Sigmoid colon (tissue), 6 donors: ENCODE measurements at regions not wholly inside any gene's neighbourhood (a gene's known extent, or its start where the extent isn't known, plus 50 kb on each side); places are given as distances from the start of the nearest gene placed in this dataset.

Experiments used
- DNase-seq: peaks from one replicate; pipeline ENCODE4 v3.0.0-alpha.2; 2019
- H3K27ac ChIP-seq, 4 donors: fragments of 200-600 bp; sonication (generic); one replicate each; pipeline ENCODE4 v1.5.1; 2016 to 2019; ENCODE audit warnings: mild to moderate bottlenecking in 1 of 4
- H3K27me3 ChIP-seq, 3 donors: fragments of 200-600 bp; sonication (generic); one replicate each; pipeline ENCODE4 v1.5.1; 2019; ENCODE audit warnings: mild to moderate bottlenecking in 1 of 3
- H3K36me3 ChIP-seq, 4 donors: fragments of 200-600 bp; sonication (generic); one replicate each; pipeline ENCODE4 v1.5.1; 2016 to 2019
- H3K4me1 ChIP-seq, 4 donors: fragments of 200-600 bp; sonication (generic); one replicate each; pipeline ENCODE4 v1.5.1; 2017 to 2019
- H3K4me3 ChIP-seq, 4 donors: fragments of 200-600 bp; sonication (generic); one replicate each; pipeline ENCODE4 v1.5.1; 2017 to 2019; ENCODE audit warnings: mild to moderate bottlenecking in 2 of 4, moderate library complexity in 1 of 4
- H3K9me3 ChIP-seq, 4 donors: fragments of 200-600 bp in 3 of 4; sonication (generic) in 3 of 4; one replicate each; pipeline versions ENCODE4 v1.5.1 to v1.6.1; 2013 to 2019
- CTCF ChIP-seq, 4 experiments: fragments of 450-650 bp in 3 of 4; fragments of 200-600 bp in 1 of 4; IDR thresholded peaks; one replicate each; pipeline ENCODE4 v1.5.1; 2016 to 2019; ENCODE audit warnings: antibody characterized with exemption in 4 of 4, mild to moderate bottlenecking in 3 of 4, moderate library complexity in 2 of 4
- EP300 ChIP-seq, 4 donors: sonication (generic); formaldehyde crosslinking; IDR thresholded peaks; one replicate each; pipeline ENCODE4 v1.6.1; 2017; ENCODE audit warnings: antibody characterized with exemption in 4 of 4
- POLR2A ChIP-seq, 2 donors: fragments of 450-650 bp; IDR thresholded peaks; one replicate each; pipeline ENCODE4 v1.6.1; 2016; ENCODE audit warnings: antibody characterized with exemption in 2 of 2, mild to moderate bottlenecking in 2 of 2, moderate library complexity in 2 of 2
- POLR2AphosphoS5 ChIP-seq, 4 donors: sonication (generic); formaldehyde crosslinking; IDR thresholded peaks; one replicate each; pipeline ENCODE4 v1.6.1; 2017; ENCODE audit warnings: antibody characterized with exemption in 4 of 4
- WGBS, 2 donors: extraction: QIAGEN DNeasy Blood & Tissue Kit; methylation state at CpG; one replicate each; pipeline ENCODE4 v1.1.7; 2013; 5-methylcytosine and 5-hydroxymethylcytosine counted together
- intact Hi-C: fragments of 100-400 bp; cut with DNase I; formaldehyde crosslinking; loops from one replicate; pipeline ENCODE4 v1.15.1; 2023
- donor health status: healthy with polysubstance abuse.
- donor health status: healthy.

GRCh38 chr5:174419540-174420132 is 304.7 kb upstream of the MSX2 start:
- WGBS, 2 donors = 16 to 18% methylated on average over 17 of the region's 17 CpGs
- intact Hi-C loops = loop anchor here (1.0 to 2.0 kb wide), 3 partner anchors 317 to 517 kb away; no protein-coding TSS in a partner anchor
- Histone ChIP-seq H3K9me3 (no peaks in the 10 kb centered on the region), H3K27me3 (peaks cover 0 to 34% (median 5%) of the 10 kb centered on the region in 3 donors), H3K4me1 (peaks cover 0 to 8% (median 6%) of the 10 kb centered on the region in 4 donors), H3K27ac (no peak overlapping the region), H3K36me3 (no peaks in the 10 kb centered on the region), H3K4me3 (peak overlapping the region in 1 of 4 donors; percentile 10)
- TF ChIP-seq CTCF (IDR thresholded peaks at IDR 0.05) (peak; percentile 28 to 84 (median 68)), POLR2AphosphoS5 (IDR thresholded peaks at IDR 0.05) (no peak)
- DNase-seq = peak; percentile 89

GRCh38 chr5:174420651-174421407 is 303.6 kb upstream of the MSX2 start:
- H3K4me3 ChIP-seq = no peak overlapping the region
- intact Hi-C loops = no loop called here
- H3K27ac ChIP-seq = no peak overlapping the region
- H3K9me3 ChIP-seq = no peaks in the 10 kb centered on the region
- DNase-seq = no peak
- peaks cover 0 to 8% (median 6%) of the 10 kb centered on the region in 4 donors for H3K4me1 ChIP-seq
- TF ChIP-seq CTCF (IDR thresholded peaks at IDR 0.05) (no peak), EP300 (IDR thresholded peaks at IDR 0.05) (no peak), POLR2AphosphoS5 (IDR thresholded peaks at IDR 0.05) (no peak), POLR2A (IDR thresholded peaks at IDR 0.05) (no peak)
- no peaks in the 10 kb centered on the region for H3K36me3 ChIP-seq
- H3K27me3 ChIP-seq = peaks cover 0 to 34% (median 5%) of the 10 kb centered on the region in 3 donors
- 13 to 38% methylated on average over 1 of the region's 1 CpG for WGBS, 2 donors

DNA sequence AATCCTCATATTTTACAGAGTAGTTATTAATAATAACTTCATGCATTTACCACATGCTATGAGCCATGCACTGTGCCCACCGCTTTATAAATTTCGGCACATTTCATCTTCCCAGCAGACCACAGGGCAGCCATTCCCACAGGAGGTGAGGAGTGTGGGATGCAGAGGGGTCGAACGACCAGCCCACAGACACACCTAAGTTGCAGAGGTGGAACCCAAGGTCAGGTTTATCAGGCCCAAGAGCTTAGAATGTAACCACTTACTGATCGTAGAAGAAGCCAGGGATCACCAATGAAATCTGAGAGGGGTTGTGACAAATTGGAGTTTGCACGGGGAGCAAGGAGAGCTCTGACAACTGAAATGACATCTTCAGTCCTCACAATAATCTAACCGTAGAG is 303.0 kb upstream of the MSX2 start:
- no peak overlapping the region for H3K27ac ChIP-seq
- peaks cover 0 to 8% (median 6%) of the 10 kb centered on the region in 4 donors for H3K4me1 ChIP-seq
- no peak for TF ChIP-seq EP300 (IDR thresholded peaks at IDR 0.05)
- no peak for TF ChIP-seq CTCF (IDR thresholded peaks at IDR 0.05)
- TF ChIP-seq POLR2A (IDR thresholded peaks at IDR 0.05) = no peak
- no peak for TF ChIP-seq POLR2AphosphoS5 (IDR thresholded peaks at IDR 0.05)
- intact Hi-C loops = no loop called here
- peaks cover 0 to 34% (median 5%) of the 10 kb centered on the region in 3 donors for H3K27me3 ChIP-seq
- WGBS, 2 donors = 66 to 71% methylated on average over 7 of the region's 7 CpGs
- DNase-seq = no peak
- no peak overlapping the region for H3K4me3 ChIP-seq
- H3K36me3 ChIP-seq = no peaks in the 10 kb centered on the region
- no peaks in the 10 kb centered on the region for H3K9me3 ChIP-seq

- Histone ChIP-seq H3K36me3 (no peaks in the 10 kb centered on the region), H3K27me3 (peaks cover 0 to 21% (median 0%) of the 10 kb centered on the region in 3 donors), H3K4me3 (no peak overlapping the region), H3K9me3 (no peaks in the 10 kb centered on the region), H3K4me1 (peaks cover 0 to 8% (median 6%) of the 10 kb centered on the region in 4 donors), H3K27ac (no peak overlapping the region)
- TF ChIP-seq CTCF (IDR thresholded peaks at IDR 0.05) = no peak
- no peak for TF ChIP-seq POLR2AphosphoS5 (IDR thresholded peaks at IDR 0.05)
- TF ChIP-seq EP300 (IDR thresholded peaks at IDR 0.05) = no peak
- no peak for TF ChIP-seq POLR2A (IDR thresholded peaks at IDR 0.05)
- 84 to 91% methylated on average over 11 of the region's 11 CpGs for WGBS, 2 donors
- intact Hi-C loops = no loop called here
- no peak for DNase-seq
These were observed 300.8 kb upstream of the MSX2 start for GRCh38 chr5:174423558-174423957.
